SK-N-SH treated with all-trans-retinoic acid at 6 μM for 48 hours (cell line): ENCODE measurements at regions not wholly inside any gene's neighbourhood (a gene's known extent, or its start where the extent isn't known, plus 50 kb on each side); places are given as distances from the start of the nearest gene placed in this dataset.

Experiments used
- ATAC-seq: fragments of 200-7000 bp; cut with Tn5 transposase; 3 replicates; pipeline ENCODE4 v1.9.1; 2020; ENCODE audit warnings: mild to moderate bottlenecking, moderate library complexity
- ARNTL ChIP-seq: fragments of 450-650 bp; formaldehyde crosslinking; IDR thresholded peaks from 2 replicates; pipeline ENCODE4 v1.5.0; 2020; ENCODE audit warnings: low read depth, mild to moderate bottlenecking, moderate library complexity, borderline replicate concordance
- BACH2 ChIP-seq: fragments of 250-450 bp; sonication (Bioruptor Pico); IDR thresholded peaks from 2 replicates; pipeline ENCODE4 v1.9.0; 2021; ENCODE audit warnings: mild to moderate bottlenecking, borderline replicate concordance
- CSDC2 ChIP-seq: fragments of 250-450 bp; sonication (Bioruptor Pico); IDR thresholded peaks from 2 replicates; pipeline ENCODE4 v1.5.0; 2020; ENCODE audit warnings: mild to moderate bottlenecking, moderate library complexity
- GLIS3 ChIP-seq: fragments of 250-450 bp; sonication (Bioruptor Pico); IDR thresholded peaks from 2 replicates; pipeline ENCODE4 v1.5.0; 2020; ENCODE audit warnings: mild to moderate bottlenecking, moderate library complexity
- ISL1 ChIP-seq: fragments of 250-450 bp; sonication (Bioruptor Pico); IDR thresholded peaks from 2 replicates; pipeline ENCODE4 v2.1.2; 2022; ENCODE audit warnings: mild to moderate bottlenecking, moderate library complexity
- OSR1 ChIP-seq: fragments of 250-450 bp; sonication (Bioruptor Pico); IDR thresholded peaks from 2 replicates; pipeline ENCODE4 v1.8.0; 2022; ENCODE audit warnings: moderate library complexity, mild to moderate bottlenecking, inconsistent platforms
- PATZ1 ChIP-seq: fragments of 250-450 bp; sonication (Bioruptor Pico); IDR thresholded peaks from 2 replicates; pipeline ENCODE4 v1.8.0; 2020; ENCODE audit warnings: mild to moderate bottlenecking, moderate library complexity, borderline replicate concordance
- POU6F1 ChIP-seq: fragments of 250-450 bp; sonication (Bioruptor Pico); IDR thresholded peaks from 2 replicates; pipeline ENCODE4 v1.8.0; 2021; ENCODE audit warnings: low read depth, mild to moderate bottlenecking, moderate library complexity, borderline replicate concordance
- PPARA ChIP-seq: fragments of 250-450 bp; sonication (Bioruptor Pico); IDR thresholded peaks from 2 replicates; pipeline ENCODE4 v1.5.0; 2020; ENCODE audit warnings: mild to moderate bottlenecking, borderline replicate concordance
- RARB ChIP-seq: fragments of 250-450 bp; sonication (Bioruptor Pico); IDR thresholded peaks from 2 replicates; pipeline ENCODE4 v1.8.0; 2021; ENCODE audit warnings: mild to moderate bottlenecking, moderate library complexity
- SNAI2 ChIP-seq: fragments of 250-450 bp; sonication (Bioruptor Pico); IDR thresholded peaks from 2 replicates; pipeline ENCODE4 v1.5.0; 2020; ENCODE audit warnings: mild to moderate bottlenecking, moderate library complexity
- TCF4 ChIP-seq: fragments of 250-450 bp; sonication (Bioruptor Pico); IDR thresholded peaks from 2 replicates; pipeline ENCODE4 v1.8.0; 2021; ENCODE audit warnings: mild to moderate bottlenecking, moderate library complexity, borderline replicate concordance
- TOX ChIP-seq: fragments of 250-450 bp; sonication (Bioruptor Pico); IDR thresholded peaks from 2 replicates; pipeline ENCODE4 v1.8.0; 2021; ENCODE audit warnings: mild to moderate bottlenecking, moderate library complexity, borderline replicate concordance
- ZC3H10 ChIP-seq: fragments of 250-450 bp; sonication (Bioruptor Pico); IDR thresholded peaks from 2 replicates; pipeline ENCODE4 v1.5.1; 2021; ENCODE audit warnings: mild to moderate bottlenecking, moderate library complexity
- ZFP3 ChIP-seq: fragments of 250-450 bp; sonication (Bioruptor Pico); IDR thresholded peaks from 2 replicates; pipeline ENCODE4 v1.5.0; 2020; ENCODE audit warnings: mild to moderate bottlenecking, moderate library complexity
- ZFP30 ChIP-seq: fragments of 450-650 bp; formaldehyde crosslinking; IDR thresholded peaks from 2 replicates; pipeline ENCODE4 v1.5.0; 2022; ENCODE audit warnings: mild to moderate bottlenecking, moderate library complexity
- ZNF565 ChIP-seq: fragments of 450-650 bp; formaldehyde crosslinking; conservative IDR thresholded peaks from 2 replicates; pipeline ENCODE4 v1.5.0; 2020; ENCODE audit warnings: low read depth, mild to moderate bottlenecking, moderate library complexity
- ZNF70 ChIP-seq: fragments of 450-650 bp; formaldehyde crosslinking; IDR thresholded peaks from 2 replicates; pipeline ENCODE4 v1.5.0; 2020; ENCODE audit warnings: mild to moderate bottlenecking, moderate library complexity
- ZNF8 ChIP-seq: fragments of 450-650 bp; formaldehyde crosslinking; IDR thresholded peaks from 2 replicates; pipeline ENCODE4 v1.5.0; 2020; ENCODE audit warnings: mild to moderate bottlenecking, moderate library complexity
- TF ChIP-seq, protein P1 (sequence below): fragments of 250-450 bp; sonication (Bioruptor Pico); IDR thresholded peaks from 2 replicates; pipeline ENCODE4 v1.5.0; 2020; ENCODE audit warnings: mild to moderate bottlenecking, moderate library complexity
- TF ChIP-seq, protein P2 (sequence below): fragments of 250-450 bp; sonication (Bioruptor Pico); IDR thresholded peaks from 2 replicates; pipeline ENCODE4 v1.5.1; 2020; ENCODE audit warnings: low read depth, mild to moderate bottlenecking, moderate library complexity

DNA sequence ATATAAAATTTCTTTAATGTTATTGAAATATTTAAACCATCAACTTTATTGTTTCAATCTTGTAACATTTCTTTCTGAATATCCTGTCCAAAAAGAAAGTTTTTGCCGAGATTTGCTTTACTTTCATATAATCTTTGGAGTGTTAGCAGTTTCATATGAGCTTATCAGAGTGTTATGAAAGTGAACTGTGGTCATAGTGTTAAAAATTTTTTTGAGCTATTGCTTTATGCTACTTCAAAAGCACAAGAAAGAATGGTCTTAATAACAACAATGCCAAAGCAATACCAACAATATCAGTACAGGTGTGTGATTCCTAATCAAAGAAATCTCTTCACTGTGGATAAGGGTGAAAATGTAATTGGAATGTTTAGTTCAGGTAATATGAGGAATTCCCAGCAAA is 1994.9 kb upstream of the FLRT2 start:
- TF ChIP-seq ARNTL (no peak), ZNF565 (CRISPR knock-in tag) (no peak), ZFP3 (CRISPR knock-in tag) (no peak), ZNF70 (CRISPR knock-in tag) (no peak), CSDC2 (no peak), BACH2 (CRISPR knock-in tag) (no peak), PATZ1 (CRISPR knock-in tag) (no peak), GLIS3 (CRISPR knock-in tag) (no peak), ZFP30 (CRISPR knock-in tag) (no peak), TOX (CRISPR knock-in tag) (no peak), PPARA (CRISPR knock-in tag) (no peak), POU6F1 (CRISPR knock-in tag) (no peak), ZNF8 (CRISPR knock-in tag) (no peak), RARB (CRISPR knock-in tag) (no peak), OSR1 (CRISPR knock-in tag) (no peak), ISL1 (CRISPR knock-in tag) (no peak), TCF4 (CRISPR knock-in tag) (no peak), ZC3H10 (CRISPR knock-in tag) (no peak)
- TF ChIP-seq, protein P1, sequence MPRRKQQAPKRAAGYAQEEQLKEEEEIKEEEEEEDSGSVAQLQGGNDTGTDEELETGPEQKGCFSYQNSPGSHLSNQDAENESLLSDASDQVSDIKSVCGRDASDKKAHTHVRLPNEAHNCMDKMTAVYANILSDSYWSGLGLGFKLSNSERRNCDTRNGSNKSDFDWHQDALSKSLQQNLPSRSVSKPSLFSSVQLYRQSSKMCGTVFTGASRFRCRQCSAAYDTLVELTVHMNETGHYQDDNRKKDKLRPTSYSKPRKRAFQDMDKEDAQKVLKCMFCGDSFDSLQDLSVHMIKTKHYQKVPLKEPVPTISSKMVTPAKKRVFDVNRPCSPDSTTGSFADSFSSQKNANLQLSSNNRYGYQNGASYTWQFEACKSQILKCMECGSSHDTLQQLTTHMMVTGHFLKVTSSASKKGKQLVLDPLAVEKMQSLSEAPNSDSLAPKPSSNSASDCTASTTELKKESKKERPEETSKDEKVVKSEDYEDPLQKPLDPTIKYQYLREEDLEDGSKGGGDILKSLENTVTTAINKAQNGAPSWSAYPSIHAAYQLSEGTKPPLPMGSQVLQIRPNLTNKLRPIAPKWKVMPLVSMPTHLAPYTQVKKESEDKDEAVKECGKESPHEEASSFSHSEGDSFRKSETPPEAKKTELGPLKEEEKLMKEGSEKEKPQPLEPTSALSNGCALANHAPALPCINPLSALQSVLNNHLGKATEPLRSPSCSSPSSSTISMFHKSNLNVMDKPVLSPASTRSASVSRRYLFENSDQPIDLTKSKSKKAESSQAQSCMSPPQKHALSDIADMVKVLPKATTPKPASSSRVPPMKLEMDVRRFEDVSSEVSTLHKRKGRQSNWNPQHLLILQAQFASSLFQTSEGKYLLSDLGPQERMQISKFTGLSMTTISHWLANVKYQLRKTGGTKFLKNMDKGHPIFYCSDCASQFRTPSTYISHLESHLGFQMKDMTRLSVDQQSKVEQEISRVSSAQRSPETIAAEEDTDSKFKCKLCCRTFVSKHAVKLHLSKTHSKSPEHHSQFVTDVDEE: no peak
- TF ChIP-seq, protein P2, sequence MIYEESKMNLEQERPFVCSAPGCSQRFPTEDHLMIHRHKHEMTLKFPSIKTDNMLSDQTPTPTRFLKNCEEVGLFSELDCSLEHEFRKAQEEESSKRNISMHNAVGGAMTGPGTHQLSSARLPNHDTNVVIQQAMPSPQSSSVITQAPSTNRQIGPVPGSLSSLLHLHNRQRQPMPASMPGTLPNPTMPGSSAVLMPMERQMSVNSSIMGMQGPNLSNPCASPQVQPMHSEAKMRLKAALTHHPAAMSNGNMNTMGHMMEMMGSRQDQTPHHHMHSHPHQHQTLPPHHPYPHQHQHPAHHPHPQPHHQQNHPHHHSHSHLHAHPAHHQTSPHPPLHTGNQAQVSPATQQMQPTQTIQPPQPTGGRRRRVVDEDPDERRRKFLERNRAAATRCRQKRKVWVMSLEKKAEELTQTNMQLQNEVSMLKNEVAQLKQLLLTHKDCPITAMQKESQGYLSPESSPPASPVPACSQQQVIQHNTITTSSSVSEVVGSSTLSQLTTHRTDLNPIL (CRISPR knock-in tag): no peak
- no peak for ATAC-seq

- no peak for ATAC-seq
- TF ChIP-seq SNAI2 (CRISPR knock-in tag): no peak
- no peak for TF ChIP-seq POU6F1 (CRISPR knock-in tag)
- peak; percentile 44; the same call in 1 of the 2 replicates for TF ChIP-seq ISL1 (CRISPR knock-in tag)
Measured at GRCh38 chr14:83535444-83535843, 1994.5 kb upstream of the FLRT2 start.

- no peak for TF ChIP-seq PATZ1 (CRISPR knock-in tag)
- TF ChIP-seq GLIS3 (CRISPR knock-in tag): no peak
- TF ChIP-seq RARB (CRISPR knock-in tag): no peak
- no peak for TF ChIP-seq OSR1 (CRISPR knock-in tag)
- no peak for TF ChIP-seq CSDC2
- no peak for TF ChIP-seq ZFP30 (CRISPR knock-in tag)
- TF ChIP-seq ZFP3 (CRISPR knock-in tag): no peak
- TF ChIP-seq TOX (CRISPR knock-in tag): no peak
Measured at GRCh38 chr14:83541147-83541546, 1988.8 kb upstream of the FLRT2 start.

More at GRCh38 chr14:83541147-83541546, 1988.8 kb upstream of the FLRT2 start:
- ATAC-seq: no peak
